Right forelimb (tissue), 1 donor: ENCODE measurements at regions not wholly inside any gene's neighbourhood (a gene's known extent, or its start where the extent isn't known, plus 50 kb on each side); places are given as distances from the start of the nearest gene placed in this dataset.
"Not testable (repeated sequence)": the region's sequence is repeated elsewhere in the genome, so short reads cannot be mapped to it uniquely, and the experiment has no call there.

Experiments
- DNase-seq: peaks from one replicate; pipeline ENCODE4 v3.0.0-alpha.2; 2018

- no peak for DNase-seq
These were observed 584.0 kb upstream of the ZNF385D start for GRCh38 chr3:22334996-22335395.

- DNase-seq: no peak
These were observed 598.3 kb upstream of the ZNF385D start for GRCh38 chr3:22349215-22349851.

- DNase-seq: no peak
These were observed 600.8 kb upstream of the ZNF385D start for GRCh38 chr3:22351806-22352205.

DNA sequence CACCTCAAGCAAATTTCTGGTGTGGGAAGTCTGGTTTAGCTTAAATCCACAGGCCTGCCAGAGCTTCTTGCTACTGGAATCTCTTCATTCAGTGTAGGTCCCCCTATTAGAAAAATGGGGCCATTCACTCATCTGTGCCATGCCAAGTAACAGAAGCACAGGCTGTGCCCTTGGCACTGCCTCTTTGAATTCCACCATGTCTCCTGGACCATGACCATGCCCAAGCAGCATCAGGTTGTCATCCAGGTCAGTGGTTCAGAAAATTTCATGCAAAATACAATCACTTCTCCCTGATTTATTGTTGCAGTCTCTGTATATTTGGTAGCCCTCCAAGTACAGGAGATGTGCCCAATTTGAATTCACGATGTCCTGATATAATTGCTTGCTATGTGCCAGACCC, 602.1 kb upstream of the ZNF385D start:
- no peak for DNase-seq

GRCh38 chr3:22358334-22358733, 607.3 kb upstream of the ZNF385D start:
- no peak for DNase-seq

DNA sequence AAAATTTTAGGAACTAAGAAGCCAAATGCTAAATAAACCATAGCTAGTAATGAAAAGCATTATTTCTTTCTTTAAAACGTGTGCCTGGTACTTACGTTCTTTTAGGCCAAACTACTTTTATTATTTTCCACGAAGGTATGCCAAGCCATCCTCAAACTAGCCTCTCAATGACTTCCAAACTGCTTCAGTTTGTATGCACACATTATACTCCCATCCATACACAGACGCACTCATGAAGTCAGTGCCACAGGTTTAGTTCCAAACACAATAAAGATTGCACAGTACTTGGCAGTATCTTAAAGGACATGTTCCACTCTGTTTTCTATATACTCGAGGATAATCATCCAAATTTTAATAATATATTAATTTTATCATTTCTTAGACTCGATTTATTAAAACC, 609.2 kb upstream of the ZNF385D start:
- no peak for DNase-seq

DNA sequence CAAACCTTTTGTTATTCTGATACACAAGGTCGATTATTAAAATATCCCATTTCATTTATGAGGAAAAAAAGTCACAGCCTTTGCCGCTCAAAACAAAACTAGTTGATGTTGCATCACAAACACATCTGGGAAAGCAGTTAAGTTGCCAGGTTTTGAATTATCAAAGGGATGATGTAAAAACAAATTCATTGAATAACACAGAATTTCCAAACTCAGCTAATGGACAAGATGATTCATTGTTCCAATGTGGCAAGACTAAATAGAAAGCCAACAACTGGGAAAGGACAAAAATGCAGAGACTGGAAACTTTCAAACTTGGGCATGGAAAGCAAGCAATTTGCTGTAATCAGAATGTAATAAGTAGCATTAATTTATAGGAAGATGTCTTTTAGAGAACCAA, 610.0 kb upstream of the ZNF385D start:
- no peak for DNase-seq

GRCh38 chr3:22361521-22361920, 610.5 kb upstream of the ZNF385D start:
- DNase-seq: no peak

- no peak for DNase-seq
These were observed 613.8 kb upstream of the ZNF385D start for GRCh38 chr3:22364851-22365250.

DNA sequence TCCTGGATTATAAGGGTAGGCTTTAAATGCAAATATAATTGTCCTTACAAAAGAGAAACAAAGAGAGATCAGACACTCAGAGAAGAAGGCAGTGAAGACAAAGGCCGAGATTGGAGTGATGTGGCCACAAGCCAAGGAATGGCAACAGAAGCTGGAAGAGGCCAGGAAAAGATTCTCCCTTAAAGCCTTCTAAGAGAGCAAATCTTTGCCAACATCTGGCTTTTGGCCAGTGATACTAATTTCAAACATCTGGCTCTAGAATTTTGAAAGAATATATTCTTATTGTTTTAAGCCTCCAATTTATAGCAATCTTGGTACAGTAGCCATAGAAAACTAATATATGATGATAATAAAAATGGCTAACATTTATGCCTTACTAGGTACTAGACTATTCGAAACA, 615.8 kb upstream of the ZNF385D start:
- DNase-seq: no peak

DNA sequence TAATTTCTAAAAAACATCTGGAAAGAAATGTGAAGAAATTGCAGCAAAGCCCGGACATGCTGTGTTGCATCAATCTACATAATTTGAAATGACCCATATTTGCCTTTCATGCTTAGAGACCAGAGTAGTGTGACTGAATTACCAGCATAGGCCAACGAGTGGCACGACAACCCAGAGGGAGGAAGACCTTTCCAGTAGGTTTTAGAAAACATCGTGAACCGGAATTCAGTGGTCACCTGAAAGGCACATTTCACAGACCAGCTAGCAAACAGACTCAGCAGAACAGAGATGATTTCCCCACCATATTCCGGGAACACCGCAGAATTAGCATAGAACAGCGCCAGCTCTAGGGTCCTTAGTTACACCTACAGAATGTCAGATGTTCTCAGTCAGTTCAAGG, 620.0 kb upstream of the ZNF385D start:
- no peak for DNase-seq

DNA sequence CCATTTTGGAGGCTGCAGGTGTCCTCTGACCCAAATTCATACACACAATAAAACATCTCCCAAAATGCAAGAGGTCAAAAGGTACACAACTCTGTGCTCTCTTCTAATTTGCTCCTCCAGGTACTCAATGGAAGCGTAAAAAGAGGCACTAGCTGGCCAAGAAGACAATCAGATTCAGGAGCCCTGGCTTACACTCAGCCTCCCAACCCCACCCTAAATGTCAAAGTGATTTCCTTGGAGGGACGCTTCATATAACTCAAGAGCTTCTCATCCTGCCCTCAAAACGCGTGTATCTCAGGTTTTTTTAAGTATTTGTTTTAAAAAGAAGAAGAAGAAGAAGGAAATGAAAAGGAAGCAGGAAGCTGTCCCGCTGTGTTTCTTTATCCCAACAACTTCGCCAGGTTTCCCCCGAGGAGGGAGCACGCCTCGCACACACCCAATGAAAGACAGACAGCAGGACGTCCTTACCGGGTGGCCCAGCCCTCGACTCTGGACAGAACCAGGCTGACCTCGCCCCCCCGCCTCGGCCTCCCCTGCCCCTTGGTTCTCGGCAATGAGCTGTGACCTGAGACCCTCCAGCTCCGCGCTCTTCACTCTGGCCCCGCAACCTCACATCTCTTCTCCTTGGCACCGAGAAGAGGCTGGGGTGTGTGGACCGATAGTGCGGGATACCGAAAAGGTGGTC, 620.7 kb upstream of the ZNF385D start:
- DNase-seq: no peak

DNA sequence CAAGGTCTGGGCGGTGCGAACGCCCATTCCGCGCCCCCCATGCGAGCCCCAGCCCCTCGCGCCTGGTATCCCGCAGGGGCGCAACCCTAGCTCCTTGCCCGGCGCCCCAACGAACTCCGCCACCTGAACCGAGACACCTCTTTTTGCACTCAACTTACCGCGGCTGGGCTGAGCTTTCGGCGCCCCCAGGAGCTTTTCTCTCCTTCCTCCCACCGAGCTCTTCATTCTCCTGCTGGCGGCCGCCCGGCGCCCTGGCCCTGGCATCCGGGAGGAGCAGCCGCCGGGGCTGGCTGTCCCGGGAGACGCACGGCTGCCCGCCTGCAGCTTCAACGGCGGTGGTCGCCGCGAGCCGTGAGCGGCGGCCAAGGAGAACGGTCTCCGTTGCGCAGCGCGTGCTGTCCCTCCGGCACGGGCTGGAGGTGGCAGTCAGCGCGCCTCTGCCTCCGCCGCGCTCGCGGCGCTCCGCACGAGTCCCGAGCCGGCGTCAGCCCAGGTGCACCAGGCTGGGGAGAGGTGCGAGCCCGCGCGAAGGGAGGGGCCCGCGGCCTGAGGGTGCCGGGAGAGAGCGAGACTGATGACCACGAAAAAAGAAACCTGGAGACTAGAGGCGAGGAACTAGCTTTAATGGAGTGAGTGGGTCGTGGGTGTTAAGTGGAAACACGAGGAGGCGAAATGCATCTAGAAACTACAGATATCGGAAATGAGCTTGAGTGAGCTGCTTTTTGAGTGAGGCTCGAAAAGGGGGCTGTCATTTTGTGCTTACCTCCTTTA, 621.5 kb upstream of the ZNF385D start:
- DNase-seq: peak; percentile 56

DNA sequence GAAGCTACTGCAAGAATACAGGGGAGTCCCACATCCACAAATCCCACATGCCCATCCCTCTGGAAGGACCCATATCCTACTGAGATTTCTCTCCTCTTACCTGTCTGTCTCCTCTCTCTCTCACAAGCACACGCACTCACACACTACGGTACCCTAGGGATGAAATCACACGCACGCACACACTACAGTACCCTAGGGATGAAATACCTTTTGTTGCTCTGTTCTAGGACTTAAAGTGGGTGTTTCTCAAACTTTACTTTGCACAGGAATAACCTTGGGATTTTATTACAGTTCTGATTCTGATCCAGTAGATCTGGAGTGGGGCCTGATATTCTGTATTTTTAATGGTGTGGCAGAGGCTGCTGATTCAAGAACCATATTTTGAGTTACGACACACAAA, 622.2 kb upstream of the ZNF385D start:
- DNase-seq: no peak

GRCh38 chr3:22373827-22374226, 622.8 kb upstream of the ZNF385D start:
- no peak for DNase-seq

- DNase-seq: no peak
These were observed 626.4 kb upstream of the ZNF385D start for GRCh38 chr3:22377421-22377820.

DNA sequence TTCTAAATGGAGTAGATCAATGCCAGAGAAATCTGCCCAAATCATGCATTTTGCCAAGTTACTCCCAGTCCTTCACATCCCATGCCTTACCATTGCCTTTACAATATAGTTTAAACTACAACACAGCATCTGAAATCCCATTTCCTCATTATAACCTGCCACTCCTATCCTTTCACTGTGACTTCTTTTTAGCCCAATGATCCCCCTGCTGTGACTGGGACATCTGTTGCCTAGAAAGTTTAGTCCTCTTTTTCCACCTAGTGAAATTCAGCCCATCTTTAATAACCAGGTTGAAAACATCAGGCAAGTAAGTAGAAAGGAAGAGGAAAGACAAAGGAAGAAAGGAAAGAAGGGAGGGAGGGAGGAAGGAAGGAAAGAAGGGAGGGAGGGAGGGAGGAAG, 627.9 kb upstream of the ZNF385D start:
- no peak for DNase-seq

GRCh38 chr3:22380253-22380652, 629.2 kb upstream of the ZNF385D start:
- DNase-seq: no peak

DNA sequence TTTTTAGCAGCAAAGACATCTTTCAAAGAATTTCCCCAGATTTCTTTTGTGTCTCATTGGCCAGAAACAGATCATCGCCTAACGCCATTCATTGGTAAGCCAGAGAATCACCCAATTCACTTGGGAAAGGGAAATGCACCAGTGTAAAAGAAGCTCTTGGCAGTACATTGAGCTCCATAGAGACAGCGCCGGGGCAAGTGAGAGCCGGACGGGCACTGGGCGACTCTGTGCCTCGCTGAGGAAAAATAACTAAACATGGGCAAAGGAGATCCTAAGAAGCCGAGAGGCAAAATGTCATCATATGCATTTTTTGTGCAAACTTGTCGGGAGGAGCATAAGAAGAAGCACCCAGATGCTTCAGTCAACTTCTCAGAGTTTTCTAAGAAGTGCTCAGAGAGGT, 630.6 kb upstream of the ZNF385D start:
- DNase-seq: not testable (repeated sequence)

GRCh38 chr3:22383285-22383684, 632.3 kb upstream of the ZNF385D start:
- DNase-seq: no peak

DNA sequence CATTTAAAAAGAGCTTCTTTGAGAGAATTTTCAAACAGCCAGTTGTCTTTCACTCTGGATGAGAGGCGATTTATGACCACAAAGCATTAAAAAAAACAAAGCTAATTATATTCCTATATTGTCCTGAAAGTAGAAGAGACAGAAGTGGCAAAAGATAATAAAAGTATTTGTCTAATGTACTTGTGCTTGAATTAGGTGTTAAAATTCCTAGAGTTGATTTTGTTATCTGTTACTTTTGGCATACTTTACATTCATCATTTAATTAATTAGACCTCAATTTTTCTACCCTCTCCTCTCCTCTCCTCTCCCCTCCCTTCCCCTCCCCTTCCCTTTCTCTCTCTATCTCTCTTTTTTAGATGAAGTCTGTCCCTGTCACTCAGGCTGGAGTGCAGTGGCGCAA, 635.1 kb upstream of the ZNF385D start:
- no peak for DNase-seq

GRCh38 chr3:22392286-22392685, 641.3 kb upstream of the ZNF385D start:
- DNase-seq: no peak

- DNase-seq: no peak
These were observed 641.8 kb upstream of the ZNF385D start for GRCh38 chr3:22392859-22393258.

DNA sequence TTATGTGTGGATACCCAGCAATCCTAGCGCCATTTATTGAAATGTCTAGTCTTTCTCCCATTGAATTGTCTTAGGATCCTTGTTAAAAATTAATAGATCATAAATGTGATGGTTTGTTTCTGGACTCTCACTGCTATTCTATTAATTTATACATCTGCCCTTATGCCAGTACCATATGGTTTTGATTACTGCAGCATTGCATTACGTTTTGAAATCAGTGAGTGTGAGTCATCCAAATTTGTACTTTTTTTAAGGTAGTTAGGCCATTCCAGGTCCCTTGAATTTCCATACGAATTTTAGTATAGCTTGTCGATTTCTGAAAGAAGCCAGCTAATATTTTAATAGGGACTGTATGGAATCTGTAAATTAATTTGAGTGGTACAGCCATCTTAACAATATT, 648.6 kb upstream of the ZNF385D start:
- DNase-seq: no peak
